Activated naive CD4-positive, alpha-beta T cell treated with anti-CD3 and anti-CD28 coated beads, Interleukin-2, amount 10 ng/mL, durations not matched to agents 7 days and 5 days (primary cell): ENCODE measurements at regions not wholly inside any gene's neighbourhood (a gene's known extent, or its start where the extent isn't known, plus 50 kb on each side); places are given as distances from the start of the nearest gene placed in this dataset.

Experiments
- CTCF ChIA-PET: fragments of 350-600 bp; sonication (Branson Sonifier 250); formaldehyde crosslinking; loops from one replicate; lab custom pipeline; 2021; ENCODE audit warnings: antibody characterized with exemption; lab: Charles Lee
- DNase-seq: peaks from one replicate; pipeline ENCODE4 v3.0.0-alpha.2; 2020
- H3K27ac Mint-ChIP-seq: one replicate; pipeline ENCODE4 v1.8.0; 2021; ENCODE audit warnings: mild to moderate bottlenecking, moderate library complexity, mixed read lengths
- H3K27me3 Mint-ChIP-seq: one replicate; pipeline ENCODE4 v1.8.0; 2021; ENCODE audit warnings: mild to moderate bottlenecking, mixed read lengths
- H3K36me3 Mint-ChIP-seq: one replicate; pipeline ENCODE4 v1.8.0; 2021; ENCODE audit warnings: mixed read lengths
- H3K4me1 Mint-ChIP-seq: one replicate; pipeline ENCODE4 v1.8.0; 2021; ENCODE audit warnings: mixed read lengths
- H3K4me3 Mint-ChIP-seq: one replicate; pipeline ENCODE4 v1.8.0; 2021; ENCODE audit warnings: mild to moderate bottlenecking, moderate library complexity, mixed read lengths
- H3K9me3 Mint-ChIP-seq: one replicate; pipeline ENCODE4 v1.8.0; 2021; ENCODE audit warnings: mixed read lengths

- no peak overlapping the region for H3K27ac Mint-ChIP-seq
- H3K4me1 Mint-ChIP-seq, result no peaks in the 10 kb centered on the region
- no peaks in the 10 kb centered on the region for H3K27me3 Mint-ChIP-seq
- CTCF ChIA-PET, result interaction anchor here (2.5 kb wide), 1 partner anchor 30 kb away, joined by 5 read pairs; no protein-coding TSS in a partner anchor
- DNase-seq, result no peak
- H3K4me3 Mint-ChIP-seq, result no peak overlapping the region
- no peaks in the 10 kb centered on the region for H3K36me3 Mint-ChIP-seq
- H3K9me3 Mint-ChIP-seq, result no peaks in the 10 kb centered on the region
Observed at GRCh38 chr7:72524037-72524436, 111.9 kb upstream of the CALN1 start.

- Mint-ChIP-seq H3K36me3 (no peaks in the 10 kb centered on the region), H3K4me3 (no peak overlapping the region), H3K4me1 (no peaks in the 10 kb centered on the region), H3K27me3 (no peaks in the 10 kb centered on the region), H3K9me3 (no peaks in the 10 kb centered on the region), H3K27ac (no peak overlapping the region)
- CTCF ChIA-PET, result no interaction called here
- DNase-seq, result no peak
Observed at GRCh38 chr7:72504061-72504706, 92.0 kb upstream of the CALN1 start.

GRCh38 chr7:72503644-72504043 is 91.5 kb upstream of the CALN1 start:
- Mint-ChIP-seq H3K36me3 (no peaks in the 10 kb centered on the region), H3K27me3 (no peaks in the 10 kb centered on the region), H3K27ac (no peak overlapping the region), H3K4me3 (no peak overlapping the region), H3K4me1 (no peaks in the 10 kb centered on the region), H3K9me3 (no peaks in the 10 kb centered on the region)
- no peak for DNase-seq
- CTCF ChIA-PET, result no interaction called here

- peaks cover 4% of the 10 kb centered on the region for H3K9me3 Mint-ChIP-seq
- no peaks in the 10 kb centered on the region for H3K36me3 Mint-ChIP-seq
- H3K27ac Mint-ChIP-seq, result no peak overlapping the region
- CTCF ChIA-PET, result interaction anchor here (0.6 to 2.9 kb wide), 5 partner anchors 20 to 743 kb away, joined by 3 to 13 read pairs (median 5); no protein-coding TSS in a partner anchor
- H3K4me3 Mint-ChIP-seq, result no peak overlapping the region
- no peaks in the 10 kb centered on the region for H3K27me3 Mint-ChIP-seq
- DNase-seq, result no peak
- no peaks in the 10 kb centered on the region for H3K4me1 Mint-ChIP-seq
Observed at GRCh38 chr7:72494807-72495206, 82.7 kb upstream of the CALN1 start.

GRCh38 chr7:72493850-72494661 is 81.9 kb upstream of the CALN1 start:
- no peaks in the 10 kb centered on the region for H3K27me3 Mint-ChIP-seq
- no peaks in the 10 kb centered on the region for H3K4me1 Mint-ChIP-seq
- H3K4me3 Mint-ChIP-seq, result no peak overlapping the region
- CTCF ChIA-PET, result interaction anchor here (0.6 to 2.9 kb wide), 5 partner anchors 21 to 742 kb away, joined by 3 to 13 read pairs (median 5); no protein-coding TSS in a partner anchor
- H3K27ac Mint-ChIP-seq, result no peak overlapping the region
- DNase-seq, result peak; percentile 57
- H3K36me3 Mint-ChIP-seq, result no peaks in the 10 kb centered on the region
- peaks cover 4% of the 10 kb centered on the region for H3K9me3 Mint-ChIP-seq

GRCh38 chr7:72492461-72493065 is 80.4 kb upstream of the CALN1 start:
- Mint-ChIP-seq H3K27me3 (no peaks in the 10 kb centered on the region), H3K9me3 (peaks cover 6% of the 10 kb centered on the region), H3K4me3 (no peak overlapping the region), H3K27ac (no peak overlapping the region), H3K4me1 (no peaks in the 10 kb centered on the region), H3K36me3 (no peaks in the 10 kb centered on the region)
- CTCF ChIA-PET, result no interaction called here
- DNase-seq, result no peak

GRCh38 chr7:72490301-72490700 is 78.2 kb upstream of the CALN1 start:
- CTCF ChIA-PET, result no interaction called here
- Mint-ChIP-seq H3K27me3 (no peaks in the 10 kb centered on the region), H3K9me3 (peaks cover 11% of the 10 kb centered on the region), H3K4me1 (no peaks in the 10 kb centered on the region), H3K27ac (no peak overlapping the region), H3K4me3 (no peak overlapping the region), H3K36me3 (no peaks in the 10 kb centered on the region)
- no peak for DNase-seq

GRCh38 chr7:72481934-72482333 is 69.8 kb upstream of the CALN1 start:
- no peak for DNase-seq
- Mint-ChIP-seq H3K4me1 (no peaks in the 10 kb centered on the region), H3K27ac (no peak overlapping the region), H3K36me3 (no peaks in the 10 kb centered on the region), H3K27me3 (no peaks in the 10 kb centered on the region), H3K4me3 (no peak overlapping the region), H3K9me3 (peaks cover 8% of the 10 kb centered on the region)
- CTCF ChIA-PET, result no interaction called here

GRCh38 chr7:72476608-72477305 is 64.6 kb upstream of the CALN1 start:
- H3K27me3 Mint-ChIP-seq, result no peaks in the 10 kb centered on the region
- H3K4me3 Mint-ChIP-seq, result no peak overlapping the region
- H3K27ac Mint-ChIP-seq, result no peak overlapping the region
- H3K9me3 Mint-ChIP-seq, result peaks cover 19% of the 10 kb centered on the region
- CTCF ChIA-PET, result interaction anchor here (0.7 kb wide), 1 partner anchor 10 kb away, joined by 4 read pairs; no protein-coding TSS in a partner anchor
- no peak for DNase-seq
- no peaks in the 10 kb centered on the region for H3K4me1 Mint-ChIP-seq
- H3K36me3 Mint-ChIP-seq, result no peaks in the 10 kb centered on the region

GRCh38 chr7:72467237-72467636 is 55.1 kb upstream of the CALN1 start:
- no peak for DNase-seq
- H3K4me3 Mint-ChIP-seq, result no peak overlapping the region
- no peaks in the 10 kb centered on the region for H3K36me3 Mint-ChIP-seq

GRCh38 chr7:72466797-72467196 is 54.7 kb upstream of the CALN1 start:
- peaks cover 10% of the 10 kb centered on the region for H3K9me3 Mint-ChIP-seq
- CTCF ChIA-PET, result interaction anchor here (0.6 kb wide), 1 partner anchor 10 kb away, joined by 4 read pairs; no protein-coding TSS in a partner anchor

More at GRCh38 chr7:72467237-72467636, 55.1 kb upstream of the CALN1 start:
- H3K9me3 Mint-ChIP-seq, result peaks cover 12% of the 10 kb centered on the region
- no peaks in the 10 kb centered on the region for H3K27me3 Mint-ChIP-seq
- H3K27ac Mint-ChIP-seq, result no peak overlapping the region
- CTCF ChIA-PET, result interaction anchor here (0.6 kb wide), 1 partner anchor 10 kb away, joined by 4 read pairs; no protein-coding TSS in a partner anchor
- H3K4me1 Mint-ChIP-seq, result no peaks in the 10 kb centered on the region

GRCh38 chr7:72465521-72465920 is 53.4 kb upstream of the CALN1 start:
- no peak overlapping the region for H3K27ac Mint-ChIP-seq
- no peaks in the 10 kb centered on the region for H3K27me3 Mint-ChIP-seq
- H3K36me3 Mint-ChIP-seq, result no peaks in the 10 kb centered on the region
- CTCF ChIA-PET, result no interaction called here
- peaks cover 8% of the 10 kb centered on the region for H3K9me3 Mint-ChIP-seq
- H3K4me3 Mint-ChIP-seq, result no peak overlapping the region
- H3K4me1 Mint-ChIP-seq, result no peaks in the 10 kb centered on the region
- no peak for DNase-seq

More at GRCh38 chr7:72466797-72467196, 54.7 kb upstream of the CALN1 start:
- Mint-ChIP-seq H3K4me1 (no peaks in the 10 kb centered on the region), H3K27me3 (no peaks in the 10 kb centered on the region), H3K27ac (no peak overlapping the region), H3K4me3 (no peak overlapping the region), H3K36me3 (no peaks in the 10 kb centered on the region)
- no peak for DNase-seq

- no peak for DNase-seq
- no peak overlapping the region for H3K4me3 Mint-ChIP-seq
- no peaks in the 10 kb centered on the region for H3K27me3 Mint-ChIP-seq
- H3K9me3 Mint-ChIP-seq, result peaks cover 2% of the 10 kb centered on the region
- CTCF ChIA-PET, result no interaction called here
- H3K4me1 Mint-ChIP-seq, result no peaks in the 10 kb centered on the region
- no peak overlapping the region for H3K27ac Mint-ChIP-seq
- no peaks in the 10 kb centered on the region for H3K36me3 Mint-ChIP-seq
Observed at GRCh38 chr7:72462311-72462710, 50.2 kb upstream of the CALN1 start.
